ENCODE measurements at regions not wholly inside any gene's neighbourhood (a gene's known extent, or its start where the extent isn't known, plus 50 kb on each side); places are given as distances from the start of the nearest gene placed in this dataset.

DNA sequence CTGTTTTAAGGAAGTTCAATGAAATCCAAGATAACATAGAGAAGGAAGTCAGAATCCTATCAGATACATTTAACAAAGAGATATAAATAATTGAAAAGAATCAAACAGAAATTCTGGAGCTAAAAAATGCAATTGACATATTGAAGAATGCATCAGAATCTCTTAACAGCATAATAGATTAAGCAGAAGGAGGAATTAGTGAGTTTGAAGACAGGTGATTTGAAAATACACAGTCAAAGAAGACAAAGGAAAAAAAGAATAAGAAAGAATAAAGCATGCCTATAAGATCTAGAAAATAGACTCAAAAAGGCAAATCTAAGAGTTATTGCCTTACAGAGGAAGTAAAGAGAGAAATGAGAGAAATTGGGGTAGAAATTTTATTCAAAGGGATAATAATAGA lies 204.1 kb downstream of the SS18 start:
- Histone ChIP-seq H3K36me3 (ENCODE audit: insufficient read depth, low read length) (no peaks in the 10 kb centered on the region), H2AFZ (ENCODE audit: low read length) (no peak overlapping the region), H3K9me2 (replicated peaks; ENCODE audit: insufficient read depth, low read length) (no peaks in the 10 kb centered on the region), H3K4me1 (ENCODE audit: low read length) (no peaks in the 10 kb centered on the region), H3K27me3 (ENCODE audit: low read length) (no peaks in the 10 kb centered on the region), H3K9me3 (ENCODE audit: low read length) (peaks cover 9% of the 10 kb centered on the region), H3K27ac (ENCODE audit: low read length) (no peak overlapping the region), H3K79me2 (ENCODE audit: low read length) (no peaks in the 10 kb centered on the region), H4K20me1 (ENCODE audit: insufficient read depth, low read depth, low read length) (no peaks in the 10 kb centered on the region), H3K4me3 (ENCODE audit: low read length) (no peak overlapping the region), H3K9ac (ENCODE audit: low read length) (no peak overlapping the region), H3K4me2 (ENCODE audit: low read depth, low read length, poor library complexity, severe bottlenecking) (no peak overlapping the region)
- no peak for DNase-seq

DNA sequence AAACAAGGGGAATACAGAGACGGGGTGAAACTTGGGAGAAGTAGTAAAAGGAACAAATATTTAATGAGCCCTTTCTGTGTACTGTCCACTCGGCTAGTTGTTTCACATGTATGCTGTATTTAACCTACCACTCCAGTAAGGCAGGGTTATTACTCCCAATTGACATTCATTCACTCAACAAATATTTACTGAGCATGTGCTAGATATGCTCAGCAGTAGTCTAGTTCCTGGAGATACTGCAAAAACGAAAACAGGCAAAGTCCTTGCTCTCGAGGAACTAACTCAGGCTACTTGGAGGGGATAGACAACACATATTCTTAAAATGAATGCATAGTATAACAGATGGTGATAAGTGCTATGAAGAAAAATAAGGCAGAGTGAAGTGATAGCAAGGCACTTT lies 207.3 kb downstream of the SS18 start:
- Histone ChIP-seq H3K9me3 (ENCODE audit: low read length) (peaks cover 9% of the 10 kb centered on the region), H3K36me3 (ENCODE audit: insufficient read depth, low read length) (no peaks in the 10 kb centered on the region), H3K4me1 (ENCODE audit: low read length) (no peaks in the 10 kb centered on the region), H2AFZ (ENCODE audit: low read length) (no peak overlapping the region), H3K27me3 (ENCODE audit: low read length) (no peaks in the 10 kb centered on the region), H3K4me3 (ENCODE audit: low read length) (no peak overlapping the region), H3K9me2 (replicated peaks; ENCODE audit: insufficient read depth, low read length) (no peaks in the 10 kb centered on the region), H3K9ac (ENCODE audit: low read length) (no peak overlapping the region), H3K4me2 (ENCODE audit: low read depth, low read length, poor library complexity, severe bottlenecking) (no peak overlapping the region), H4K20me1 (ENCODE audit: insufficient read depth, low read depth, low read length) (no peaks in the 10 kb centered on the region), H3K27ac (ENCODE audit: low read length) (no peak overlapping the region), H3K79me2 (ENCODE audit: low read length) (no peaks in the 10 kb centered on the region)
- no peak for DNase-seq

DNA sequence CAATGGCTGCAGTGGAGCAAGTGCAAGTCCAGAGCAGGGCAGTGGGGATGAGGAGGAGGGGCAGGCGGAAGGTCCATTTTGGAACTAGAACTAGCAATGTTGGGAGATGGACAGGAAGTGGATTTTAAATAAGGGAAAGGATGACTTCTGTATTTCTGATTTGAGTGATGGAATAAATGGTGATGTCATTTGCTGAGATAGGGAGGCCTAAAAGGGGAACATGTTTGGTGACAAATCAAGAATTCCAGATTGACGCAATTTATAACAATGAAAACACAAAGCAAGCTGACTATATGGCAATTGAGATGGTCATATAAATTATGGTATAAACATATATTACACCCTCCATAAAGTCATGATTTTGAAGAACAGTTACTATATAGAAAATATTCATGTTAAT lies 209.3 kb downstream of the SS18 start:
- DNase-seq, result no peak
- no peak overlapping the region for H3K9ac ChIP-seq (ENCODE audit: low read length)
- peaks cover 2% of the 10 kb centered on the region; the same call in 1 of the 2 replicates for H3K9me3 ChIP-seq (ENCODE audit: low read length)
- H3K27me3 ChIP-seq (ENCODE audit: low read length), result no peaks in the 10 kb centered on the region
- H4K20me1 ChIP-seq (ENCODE audit: insufficient read depth, low read depth, low read length), result no peaks in the 10 kb centered on the region
- H3K36me3 ChIP-seq (ENCODE audit: insufficient read depth, low read length), result no peaks in the 10 kb centered on the region
- H3K9me2 ChIP-seq (replicated peaks; ENCODE audit: insufficient read depth, low read length), result no peaks in the 10 kb centered on the region
- H3K4me2 ChIP-seq (ENCODE audit: low read depth, low read length, poor library complexity, severe bottlenecking), result no peak overlapping the region
- H3K79me2 ChIP-seq (ENCODE audit: low read length), result no peaks in the 10 kb centered on the region
- no peak overlapping the region for H3K27ac ChIP-seq (ENCODE audit: low read length)
- no peaks in the 10 kb centered on the region for H3K4me1 ChIP-seq (ENCODE audit: low read length)
- no peak overlapping the region for H3K4me3 ChIP-seq (ENCODE audit: low read length)
- H2AFZ ChIP-seq (ENCODE audit: low read length), result no peak overlapping the region

DNA sequence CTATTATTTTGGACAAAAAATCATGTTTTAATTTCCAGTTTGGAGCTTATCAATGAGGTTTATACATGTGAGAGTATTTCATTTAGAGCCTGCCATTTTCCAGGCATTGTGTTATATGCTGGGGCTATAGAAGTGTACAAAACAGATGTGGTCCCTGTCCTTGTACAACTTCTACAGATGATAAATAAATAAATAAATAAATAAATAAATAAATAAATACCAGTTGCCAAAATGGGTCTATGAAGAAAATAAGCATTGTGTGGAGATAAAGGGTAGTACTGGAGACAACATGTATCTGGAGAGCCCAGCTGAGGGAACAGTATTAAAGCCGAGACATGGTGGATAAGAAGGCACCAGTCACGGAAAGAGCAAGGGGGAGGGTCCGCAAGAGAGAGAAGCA lies 210.0 kb downstream of the SS18 start:
- no peaks in the 10 kb centered on the region for H3K36me3 ChIP-seq (ENCODE audit: insufficient read depth, low read length)

DNA sequence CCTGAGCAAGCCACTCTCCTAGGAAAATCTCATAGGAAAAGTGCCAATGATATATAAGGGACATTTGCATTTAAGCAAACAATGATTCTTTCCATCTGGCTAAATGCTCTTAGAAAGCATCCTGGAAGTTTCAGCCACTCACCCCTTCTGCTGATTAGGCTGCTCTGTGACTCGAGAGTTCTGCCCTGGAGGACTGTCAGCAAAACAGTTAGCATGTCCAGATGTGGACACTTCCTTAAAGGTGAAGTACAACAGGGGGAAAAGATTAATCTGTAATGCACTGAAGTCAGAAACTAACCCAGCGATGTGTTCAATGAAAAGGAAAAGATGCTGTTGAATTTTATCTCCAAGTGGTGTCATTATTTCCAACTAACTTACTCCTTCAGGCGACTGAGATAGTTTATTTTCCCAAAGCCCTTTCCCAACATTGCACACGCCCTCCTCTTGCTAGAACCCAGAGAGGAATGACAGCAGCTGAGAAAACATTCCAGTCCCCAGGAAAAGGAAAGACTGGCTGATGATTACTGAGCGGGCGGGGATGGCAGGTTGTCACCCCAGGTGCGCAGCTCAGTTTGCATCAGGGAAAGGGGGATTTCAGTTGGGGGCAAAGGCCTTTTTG lies 214.0 kb downstream of the SS18 start:
- DNase-seq, result no peak
- H3K79me2 ChIP-seq (ENCODE audit: low read length), result no peaks in the 10 kb centered on the region
- H4K20me1 ChIP-seq (ENCODE audit: insufficient read depth, low read depth, low read length), result no peaks in the 10 kb centered on the region
- H3K9me3 ChIP-seq (ENCODE audit: low read length), result no peaks in the 10 kb centered on the region
- no peak overlapping the region for H3K4me2 ChIP-seq (ENCODE audit: low read depth, low read length, poor library complexity, severe bottlenecking)
- no peaks in the 10 kb centered on the region for H3K9me2 ChIP-seq (replicated peaks; ENCODE audit: insufficient read depth, low read length)
- no peak overlapping the region for H2AFZ ChIP-seq (ENCODE audit: low read length)
- H3K4me3 ChIP-seq (ENCODE audit: low read length), result no peak overlapping the region
- H3K4me1 ChIP-seq (ENCODE audit: low read length), result no peaks in the 10 kb centered on the region
- H3K36me3 ChIP-seq (ENCODE audit: insufficient read depth, low read length), result no peaks in the 10 kb centered on the region
- H3K27me3 ChIP-seq (ENCODE audit: low read length), result no peaks in the 10 kb centered on the region
- no peak overlapping the region for H3K27ac ChIP-seq (ENCODE audit: low read length)
- no peak overlapping the region for H3K9ac ChIP-seq (ENCODE audit: low read length)

More for the DNA sequence above, 210.0 kb downstream of the SS18 start:
- Histone ChIP-seq H3K9me2 (replicated peaks; ENCODE audit: insufficient read depth, low read length) (no peaks in the 10 kb centered on the region), H3K9ac (ENCODE audit: low read length) (no peak overlapping the region), H4K20me1 (ENCODE audit: insufficient read depth, low read depth, low read length) (no peaks in the 10 kb centered on the region), H3K79me2 (ENCODE audit: low read length) (no peaks in the 10 kb centered on the region), H3K9me3 (ENCODE audit: low read length) (no peaks in the 10 kb centered on the region), H3K27me3 (ENCODE audit: low read length) (no peaks in the 10 kb centered on the region), H3K4me2 (ENCODE audit: low read depth, low read length, poor library complexity, severe bottlenecking) (no peak overlapping the region), H3K27ac (ENCODE audit: low read length) (no peak overlapping the region), H3K4me3 (ENCODE audit: low read length) (no peak overlapping the region), H2AFZ (ENCODE audit: low read length) (no peak overlapping the region), H3K4me1 (ENCODE audit: low read length) (no peaks in the 10 kb centered on the region)
- no peak for DNase-seq

DNA sequence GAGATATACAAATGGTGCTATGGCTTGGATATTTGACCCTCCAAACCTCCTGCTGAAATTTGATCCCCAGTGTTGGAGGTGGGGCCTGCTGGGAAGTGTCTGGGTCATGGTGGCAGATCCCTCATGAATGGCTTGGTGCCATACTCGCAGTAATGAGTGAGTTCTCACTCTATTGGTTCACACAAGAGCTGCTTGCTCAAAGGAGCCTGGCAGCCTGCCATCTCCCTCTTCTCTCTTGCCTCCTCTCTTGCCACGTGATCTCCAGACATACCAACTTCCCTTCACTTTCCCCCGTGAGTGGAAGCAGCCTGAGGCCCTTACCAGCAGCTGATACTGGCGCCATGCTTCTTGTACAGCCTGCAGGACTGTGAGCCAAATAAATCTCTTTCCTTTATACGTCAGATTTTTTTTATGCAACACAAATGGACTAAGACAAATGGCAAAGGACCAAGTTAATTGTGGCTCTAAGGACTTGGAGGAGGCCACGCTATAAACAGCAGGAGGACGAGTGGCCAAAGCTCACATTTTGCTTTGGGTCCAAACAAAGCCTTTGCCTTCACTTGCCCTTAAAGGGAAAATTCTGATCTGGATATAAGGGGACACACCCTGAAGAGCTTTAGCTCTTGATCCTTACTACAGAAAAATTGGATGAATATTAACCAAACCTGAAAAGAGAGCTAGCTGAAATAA lies 214.7 kb downstream of the SS18 start:
- Histone ChIP-seq H3K4me3 (ENCODE audit: low read length) (no peak overlapping the region), H4K20me1 (ENCODE audit: insufficient read depth, low read depth, low read length) (no peaks in the 10 kb centered on the region), H3K4me2 (ENCODE audit: low read depth, low read length, poor library complexity, severe bottlenecking) (no peak overlapping the region), H3K9me2 (replicated peaks; ENCODE audit: insufficient read depth, low read length) (no peaks in the 10 kb centered on the region), H3K9ac (ENCODE audit: low read length) (no peak overlapping the region), H3K36me3 (ENCODE audit: insufficient read depth, low read length) (no peaks in the 10 kb centered on the region), H3K27me3 (ENCODE audit: low read length) (no peaks in the 10 kb centered on the region), H3K4me1 (ENCODE audit: low read length) (no peaks in the 10 kb centered on the region), H2AFZ (ENCODE audit: low read length) (no peak overlapping the region), H3K9me3 (ENCODE audit: low read length) (no peaks in the 10 kb centered on the region), H3K27ac (ENCODE audit: low read length) (no peak overlapping the region), H3K79me2 (ENCODE audit: low read length) (no peaks in the 10 kb centered on the region)
- no peak for DNase-seq

DNA sequence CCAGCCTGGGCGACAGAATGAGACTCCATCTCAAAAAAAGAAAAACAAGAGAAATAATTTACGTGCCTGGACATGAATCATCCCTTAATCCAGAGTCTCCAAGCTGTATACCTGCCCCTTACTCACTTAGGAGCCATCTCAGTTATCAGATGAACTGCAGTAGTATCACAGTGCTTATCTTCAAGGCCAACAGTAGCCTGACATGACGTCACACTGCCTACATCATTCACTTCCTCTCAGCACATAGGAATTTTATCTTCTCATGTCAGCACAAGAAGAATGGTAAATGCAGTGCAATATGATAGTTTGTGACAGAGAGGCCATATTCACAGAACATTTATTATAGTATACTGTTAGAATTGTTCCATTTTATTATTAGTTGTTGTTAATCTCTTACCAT lies 216.6 kb downstream of the SS18 start:
- H3K9ac ChIP-seq (ENCODE audit: low read length), result no peak overlapping the region
- DNase-seq, result no peak
- no peak overlapping the region for H3K4me3 ChIP-seq (ENCODE audit: low read length)
- no peaks in the 10 kb centered on the region for H3K79me2 ChIP-seq (ENCODE audit: low read length)
- no peaks in the 10 kb centered on the region for H3K9me2 ChIP-seq (replicated peaks; ENCODE audit: insufficient read depth, low read length)
- no peaks in the 10 kb centered on the region for H3K9me3 ChIP-seq (ENCODE audit: low read length)
- no peak overlapping the region for H3K27ac ChIP-seq (ENCODE audit: low read length)
- no peaks in the 10 kb centered on the region for H3K4me1 ChIP-seq (ENCODE audit: low read length)
- H4K20me1 ChIP-seq (ENCODE audit: insufficient read depth, low read depth, low read length), result no peaks in the 10 kb centered on the region
- no peak overlapping the region for H3K4me2 ChIP-seq (ENCODE audit: low read depth, low read length, poor library complexity, severe bottlenecking)
- H3K27me3 ChIP-seq (ENCODE audit: low read length), result no peaks in the 10 kb centered on the region
- no peak overlapping the region for H2AFZ ChIP-seq (ENCODE audit: low read length)
- H3K36me3 ChIP-seq (ENCODE audit: insufficient read depth, low read length), result no peaks in the 10 kb centered on the region

DNA sequence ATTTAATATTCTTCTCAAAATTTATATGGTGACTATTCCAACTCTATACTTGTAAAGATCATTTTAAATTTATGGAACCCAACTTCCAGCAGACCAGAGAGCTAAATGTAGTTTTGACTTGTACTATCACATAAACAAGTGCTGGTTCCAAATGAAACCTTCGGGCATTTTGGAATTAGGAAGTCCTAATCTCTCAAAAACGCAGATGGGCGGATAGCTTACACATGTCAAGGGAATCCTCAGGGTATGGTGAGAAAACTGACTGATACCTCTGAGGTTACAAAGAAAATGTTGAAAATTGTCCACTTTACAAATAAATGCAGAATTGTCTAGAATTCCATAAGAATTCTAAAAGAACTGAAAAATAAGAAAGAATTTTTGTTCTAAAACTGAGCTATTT lies 224.1 kb downstream of the SS18 start:
- H3K4me3 ChIP-seq (ENCODE audit: low read length), result no peak overlapping the region
- no peak overlapping the region for H2AFZ ChIP-seq (ENCODE audit: low read length)
- no peak overlapping the region for H3K9ac ChIP-seq (ENCODE audit: low read length)
- H3K79me2 ChIP-seq (ENCODE audit: low read length), result no peaks in the 10 kb centered on the region
- no peaks in the 10 kb centered on the region for H3K27me3 ChIP-seq (ENCODE audit: low read length)
- H3K9me3 ChIP-seq (ENCODE audit: low read length), result no peaks in the 10 kb centered on the region
- no peak for DNase-seq
- H4K20me1 ChIP-seq (ENCODE audit: insufficient read depth, low read depth, low read length), result no peaks in the 10 kb centered on the region
- H3K36me3 ChIP-seq (ENCODE audit: insufficient read depth, low read length), result no peaks in the 10 kb centered on the region
- no peak overlapping the region for H3K27ac ChIP-seq (ENCODE audit: low read length)
- H3K9me2 ChIP-seq (replicated peaks; ENCODE audit: insufficient read depth, low read length), result no peaks in the 10 kb centered on the region
- no peaks in the 10 kb centered on the region for H3K4me1 ChIP-seq (ENCODE audit: low read length)
- no peak overlapping the region for H3K4me2 ChIP-seq (ENCODE audit: low read depth, low read length, poor library complexity, severe bottlenecking)

Measured in Karpas-422 (cell line).